Liver (tissue), 3 donors: ENCODE measurements at regions not wholly inside any gene's neighbourhood (a gene's known extent, or its start where the extent isn't known, plus 50 kb on each side); places are given as distances from the start of the nearest gene placed in this dataset.

Experiments
- GABPA ChIP-seq, 2 donors: IDR thresholded peaks in 1 of 2; conservative IDR thresholded peaks in 1 of 2; 2 replicates each; pipeline ENCODE4 v1.6.1; 2016; ENCODE audit warnings: antibody characterized with exemption in 2 of 2, mild to moderate bottlenecking in 1 of 2, moderate library complexity in 1 of 2
- RXRA ChIP-seq, 2 donors: IDR thresholded peaks; 2 replicates each; pipeline ENCODE4 v1.6.1; 2017 to 2018; ENCODE audit warnings: antibody characterized with exemption in 2 of 2, mild to moderate bottlenecking in 1 of 2
- YY1 ChIP-seq: IDR thresholded peaks from 2 replicates; pipeline ENCODE4 v1.6.1; 2016; ENCODE audit warnings: antibody characterized with exemption, mild to moderate bottlenecking
- TF ChIP-seq, protein P1 (sequence below): fragments of 150-350 bp; IDR thresholded peaks from 2 replicates; pipeline ENCODE4 v1.5.1; 2017; ENCODE audit warnings: improper control_type of control experiment, low read depth, low read length; ENCODE audit not compliant: missing input control
- TF ChIP-seq, protein P2 (sequence below): IDR thresholded peaks from 2 replicates; pipeline ENCODE4 v1.6.1; 2016; ENCODE audit warnings: antibody characterized with exemption
- TF ChIP-seq, protein P3 (sequence below): IDR thresholded peaks from 2 replicates; pipeline ENCODE4 v1.6.1; 2016; ENCODE audit warnings: antibody characterized with exemption, mild to moderate bottlenecking
- donor health status: healthy.
- donor health status: healthy.

DNA sequence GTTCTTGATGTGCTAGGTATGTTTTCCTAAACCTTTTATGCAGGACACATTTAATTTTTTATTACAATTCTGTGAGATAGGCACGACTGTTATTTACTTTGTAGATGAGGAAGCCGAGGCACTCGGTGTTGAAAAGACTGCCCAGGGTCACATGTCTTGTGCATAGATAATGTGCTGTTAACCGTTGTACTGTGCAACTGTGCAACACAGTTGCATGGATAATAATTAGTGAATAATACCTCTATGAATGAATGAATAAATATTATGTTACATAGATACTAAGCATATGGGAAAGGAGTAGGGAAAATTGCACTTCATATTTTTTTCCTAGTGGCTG lies 60.3 kb upstream of the DEK start:
- TF ChIP-seq YY1 (no peak), RXRA (IDR thresholded peaks at IDR 0.05) (no peak), GABPA (IDR thresholded peaks at IDR 0.05 in 1 of 2, conservative IDR thresholded peaks at IDR 0.05 in 1 of 2) (no peak)
- TF ChIP-seq, protein P1, sequence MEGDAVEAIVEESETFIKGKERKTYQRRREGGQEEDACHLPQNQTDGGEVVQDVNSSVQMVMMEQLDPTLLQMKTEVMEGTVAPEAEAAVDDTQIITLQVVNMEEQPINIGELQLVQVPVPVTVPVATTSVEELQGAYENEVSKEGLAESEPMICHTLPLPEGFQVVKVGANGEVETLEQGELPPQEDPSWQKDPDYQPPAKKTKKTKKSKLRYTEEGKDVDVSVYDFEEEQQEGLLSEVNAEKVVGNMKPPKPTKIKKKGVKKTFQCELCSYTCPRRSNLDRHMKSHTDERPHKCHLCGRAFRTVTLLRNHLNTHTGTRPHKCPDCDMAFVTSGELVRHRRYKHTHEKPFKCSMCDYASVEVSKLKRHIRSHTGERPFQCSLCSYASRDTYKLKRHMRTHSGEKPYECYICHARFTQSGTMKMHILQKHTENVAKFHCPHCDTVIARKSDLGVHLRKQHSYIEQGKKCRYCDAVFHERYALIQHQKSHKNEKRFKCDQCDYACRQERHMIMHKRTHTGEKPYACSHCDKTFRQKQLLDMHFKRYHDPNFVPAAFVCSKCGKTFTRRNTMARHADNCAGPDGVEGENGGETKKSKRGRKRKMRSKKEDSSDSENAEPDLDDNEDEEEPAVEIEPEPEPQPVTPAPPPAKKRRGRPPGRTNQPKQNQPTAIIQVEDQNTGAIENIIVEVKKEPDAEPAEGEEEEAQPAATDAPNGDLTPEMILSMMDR: no peak
- TF ChIP-seq, protein P2, sequence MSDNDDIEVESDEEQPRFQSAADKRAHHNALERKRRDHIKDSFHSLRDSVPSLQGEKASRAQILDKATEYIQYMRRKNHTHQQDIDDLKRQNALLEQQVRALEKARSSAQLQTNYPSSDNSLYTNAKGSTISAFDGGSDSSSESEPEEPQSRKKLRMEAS: no peak
- TF ChIP-seq, protein P3, sequence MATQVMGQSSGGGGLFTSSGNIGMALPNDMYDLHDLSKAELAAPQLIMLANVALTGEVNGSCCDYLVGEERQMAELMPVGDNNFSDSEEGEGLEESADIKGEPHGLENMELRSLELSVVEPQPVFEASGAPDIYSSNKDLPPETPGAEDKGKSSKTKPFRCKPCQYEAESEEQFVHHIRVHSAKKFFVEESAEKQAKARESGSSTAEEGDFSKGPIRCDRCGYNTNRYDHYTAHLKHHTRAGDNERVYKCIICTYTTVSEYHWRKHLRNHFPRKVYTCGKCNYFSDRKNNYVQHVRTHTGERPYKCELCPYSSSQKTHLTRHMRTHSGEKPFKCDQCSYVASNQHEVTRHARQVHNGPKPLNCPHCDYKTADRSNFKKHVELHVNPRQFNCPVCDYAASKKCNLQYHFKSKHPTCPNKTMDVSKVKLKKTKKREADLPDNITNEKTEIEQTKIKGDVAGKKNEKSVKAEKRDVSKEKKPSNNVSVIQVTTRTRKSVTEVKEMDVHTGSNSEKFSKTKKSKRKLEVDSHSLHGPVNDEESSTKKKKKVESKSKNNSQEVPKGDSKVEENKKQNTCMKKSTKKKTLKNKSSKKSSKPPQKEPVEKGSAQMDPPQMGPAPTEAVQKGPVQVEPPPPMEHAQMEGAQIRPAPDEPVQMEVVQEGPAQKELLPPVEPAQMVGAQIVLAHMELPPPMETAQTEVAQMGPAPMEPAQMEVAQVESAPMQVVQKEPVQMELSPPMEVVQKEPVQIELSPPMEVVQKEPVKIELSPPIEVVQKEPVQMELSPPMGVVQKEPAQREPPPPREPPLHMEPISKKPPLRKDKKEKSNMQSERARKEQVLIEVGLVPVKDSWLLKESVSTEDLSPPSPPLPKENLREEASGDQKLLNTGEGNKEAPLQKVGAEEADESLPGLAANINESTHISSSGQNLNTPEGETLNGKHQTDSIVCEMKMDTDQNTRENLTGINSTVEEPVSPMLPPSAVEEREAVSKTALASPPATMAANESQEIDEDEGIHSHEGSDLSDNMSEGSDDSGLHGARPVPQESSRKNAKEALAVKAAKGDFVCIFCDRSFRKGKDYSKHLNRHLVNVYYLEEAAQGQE: no peak
